K562 (cell line): ENCODE measurements at regions not wholly inside any gene's neighbourhood (a gene's known extent, or its start where the extent isn't known, plus 50 kb on each side); places are given as distances from the start of the nearest gene placed in this dataset.

Experiments
- ATAC-seq: fragments of 200-7000 bp; cut with Tn5 transposase; 3 replicates; pipeline ENCODE4 v1.9.1; 2020; ENCODE audit warnings: moderate library complexity
- BruUV-seq: library from RNA; stranded (reverse); fragments of 400-500 nt; replicated peaks from 2 replicates; lab custom pipeline; 2021; lab: Mats Ljungman, UMichigan
- CTCF ChIA-PET: fragments of 300-600 bp; formaldehyde crosslinking; extraction: SDS; loops from one replicate; lab custom pipeline; 2021; ENCODE audit warnings: low intra/inter-chr PET ratio; lab: Yijun Ruan, JAX
- POLR2A ChIA-PET: fragments of 300-600, 350-650 bp; sonication (Branson Sonifier 250); formaldehyde crosslinking; extraction: SDS; loops from one replicate; lab custom pipeline; 2021; ENCODE audit warnings: antibody characterized with exemption, inconsistent platforms; lab: Yijun Ruan, JAX
- DNase-seq, 4 experiments: peaks; one replicate each; pipeline versions ENCODE4 v3.0.0 to v3.0.0-alpha.2; 2011 to 2018; ENCODE audit warnings: low spot score in 3 of 4, mixed read lengths in 3 of 4; ENCODE audit errors: extremely low read depth in 1 of 4
- FAIRE-seq: peaks from 2 replicates; lab custom pipeline; 2011; peaks lifted over from hg19 to GRCh38; lab: Jason Lieb, UNC
- H2AFZ ChIP-seq: 2 replicates; pipeline ENCODE4 v1.6.0; 2011; ENCODE audit warnings: low read depth, low read length, control low read depth, inconsistent platforms
- H3K27ac ChIP-seq: fragments of 200-600 bp; 3 replicates; pipeline ENCODE4 v1.8.0; 2011; ENCODE audit warnings: low read depth, mild to moderate bottlenecking, control low read depth, inconsistent platforms, low read length, moderate library complexity, mixed read lengths; ENCODE audit errors: extremely low read depth
- H3K27me3 ChIP-seq, 2 experiments: fragments of 300-600 bp in 1 of 2; 2 replicates in 1 of 2; 3 replicates in 1 of 2; pipeline versions ENCODE4 v1.6.0 to v1.8.0; 2011; ENCODE audit warnings: inconsistent platforms in 2 of 2, low read length in 2 of 2, mild to moderate bottlenecking in 1 of 2, mixed read lengths in 1 of 2, moderate library complexity in 1 of 2; ENCODE audit not compliant: control insufficient read depth in 2 of 2, insufficient read depth in 2 of 2
- H3K36me3 ChIP-seq: fragments of 300-600 bp; 3 replicates; pipeline ENCODE4 v1.8.0; 2011; ENCODE audit warnings: mild to moderate bottlenecking, low read length, inconsistent platforms; ENCODE audit not compliant: control insufficient read depth, insufficient read depth
- H3K4me1 ChIP-seq, 2 experiments: fragments of 200-600 bp in 1 of 2; replicated peaks in 1 of 2; 2 replicates in 1 of 2; 3 replicates in 1 of 2; pipeline versions ENCODE4 v1.5.1 to v1.8.0; 2011; ENCODE audit warnings: inconsistent platforms in 2 of 2, low read length in 2 of 2, mild to moderate bottlenecking in 1 of 2, mixed read lengths in 1 of 2, moderate library complexity in 1 of 2; ENCODE audit not compliant: control insufficient read depth in 2 of 2, insufficient read depth in 2 of 2
- H3K4me2 ChIP-seq: 2 replicates; pipeline ENCODE4 v1.6.1; 2011; ENCODE audit warnings: low read length, control low read depth, inconsistent platforms, mixed read lengths; ENCODE audit not compliant: insufficient read depth
- H3K4me3 ChIP-seq: fragments of 200-600 bp; sonication (generic), shearing (Covaris generic); 2 replicates; pipeline ENCODE4 v1.5.1; 2016; ENCODE audit warnings: control low read depth, inconsistent platforms
- H3K79me2 ChIP-seq: fragments of 200-600 bp; 3 replicates; pipeline ENCODE4 v1.8.0; 2011; ENCODE audit warnings: low read length, inconsistent platforms; ENCODE audit not compliant: control insufficient read depth, insufficient read depth
- H3K9ac ChIP-seq, 2 experiments: 2 replicates each; pipeline versions ENCODE4 v1.6.0 to v1.6.1; 2011; ENCODE audit warnings: low read depth in 2 of 2, low read length in 2 of 2, control low read depth in 1 of 2, inconsistent platforms in 1 of 2, mild to moderate bottlenecking in 1 of 2, mixed read lengths in 1 of 2; ENCODE audit not compliant: insufficient read depth in 1 of 2
- H3K9me1 ChIP-seq: one replicate; pipeline ENCODE4 v1.6.0; 2011; ENCODE audit warnings: inconsistent platforms, mild to moderate bottlenecking, low read length, moderate library complexity; ENCODE audit not compliant: control insufficient read depth, insufficient read depth
- H3K9me3 ChIP-seq: replicated peaks from 2 replicates; pipeline ENCODE4 v1.5.1; 2011; ENCODE audit warnings: low read depth, low read length, inconsistent platforms; ENCODE audit not compliant: control insufficient read depth, insufficient read depth
- H4K20me1 ChIP-seq: replicated peaks from 2 replicates; pipeline ENCODE4 v1.6.1; 2011; ENCODE audit warnings: low read length, inconsistent platforms, mixed read lengths; ENCODE audit not compliant: control insufficient read depth, insufficient read depth
- CBX8 ChIP-seq: fragments of 200-600 bp; sonication (generic); IDR thresholded peaks from 2 replicates; pipeline ENCODE4 v1.6.1; 2012; ENCODE audit warnings: borderline replicate concordance, mixed run types, low read depth, mild to moderate bottlenecking, moderate library complexity, mixed read lengths, low read length, control low read depth, inconsistent platforms; ENCODE audit not compliant: poor library complexity, severe bottlenecking; ENCODE audit errors: extremely low read depth
- CHCHD3 ChIP-seq: fragments of 250-450 bp; sonication (Bioruptor Pico); IDR thresholded peaks from 2 replicates; pipeline ENCODE4 v2.1.2; 2022; ENCODE audit warnings: mild to moderate bottlenecking
- COPS2 ChIP-seq: fragments of 450-650 bp; conservative IDR thresholded peaks from 2 replicates; pipeline ENCODE4 v1.6.1; 2016; ENCODE audit warnings: mild to moderate bottlenecking, moderate library complexity
- MAFK ChIP-seq: IDR thresholded peaks from 2 replicates; pipeline ENCODE4 v1.6.1; 2011; ENCODE audit warnings: low read length, improper control_type of control experiment
- MTF1 ChIP-seq: fragments of 250-450 bp; sonication (Bioruptor Pico); IDR thresholded peaks from 2 replicates; pipeline ENCODE4 v1.9.0; 2021; ENCODE audit warnings: moderate library complexity, mild to moderate bottlenecking, inconsistent platforms, borderline replicate concordance
- RBFOX2 ChIP-seq: fragments of 200-400 bp; formaldehyde crosslinking; IDR thresholded peaks from 2 replicates; pipeline ENCODE4 v1.6.1; 2017; ENCODE audit warnings: low read depth, mild to moderate bottlenecking, low read length, moderate library complexity
- SLC30A9 ChIP-seq: fragments of 250-450 bp; sonication (Bioruptor Pico); IDR thresholded peaks from 2 replicates; pipeline ENCODE4 v1.8.0; 2022; ENCODE audit warnings: mild to moderate bottlenecking, moderate library complexity
- ZC3H4 ChIP-seq: sonication (generic); formaldehyde crosslinking; IDR thresholded peaks from 2 replicates; pipeline ENCODE4 v1.9.0; 2021; ENCODE audit warnings: missing genetic modification reagents, borderline replicate concordance
- ZNF133 ChIP-seq: fragments of 250-450 bp; sonication (Bioruptor Pico); IDR thresholded peaks from 2 replicates; pipeline ENCODE4 v1.4.0; 2020; ENCODE audit warnings: mild to moderate bottlenecking
- ZNF232 ChIP-seq: sonication (generic); formaldehyde crosslinking; IDR thresholded peaks from 2 replicates; pipeline ENCODE4 v1.8.0; 2022; ENCODE audit warnings: mild to moderate bottlenecking, missing genetic modification reagents
- WGBS: fragments of 100-300 bp; shearing (Covaris generic); methylation state at CpG from one replicate; pipeline ENCODE4 v1.1.6; 2016; ENCODE audit warnings: low coverage, mixed read lengths; ENCODE audit not compliant: insufficient coverage; ENCODE audit errors: missing lambda C conversion rate; 5-methylcytosine and 5-hydroxymethylcytosine counted together
- in situ Hi-C: fragments of 300-500 bp; cut with MboI; formaldehyde crosslinking; loops from 4 replicates; pipeline ENCODE4 v1.15.0; 2018; ENCODE audit warnings: inconsistent platforms, mixed read lengths
- intact Hi-C: fragments of 100-400 bp; cut with micrococcal nuclease; formaldehyde crosslinking; loops from 2 replicates; pipeline ENCODE4 v1.14.2; 2022
- TF ChIP-seq, protein P1 (sequence below): sonication (generic); formaldehyde crosslinking; IDR thresholded peaks from 2 replicates; pipeline ENCODE4 v1.9.0; 2022; ENCODE audit warnings: mild to moderate bottlenecking, missing genetic modification reagents

DNA sequence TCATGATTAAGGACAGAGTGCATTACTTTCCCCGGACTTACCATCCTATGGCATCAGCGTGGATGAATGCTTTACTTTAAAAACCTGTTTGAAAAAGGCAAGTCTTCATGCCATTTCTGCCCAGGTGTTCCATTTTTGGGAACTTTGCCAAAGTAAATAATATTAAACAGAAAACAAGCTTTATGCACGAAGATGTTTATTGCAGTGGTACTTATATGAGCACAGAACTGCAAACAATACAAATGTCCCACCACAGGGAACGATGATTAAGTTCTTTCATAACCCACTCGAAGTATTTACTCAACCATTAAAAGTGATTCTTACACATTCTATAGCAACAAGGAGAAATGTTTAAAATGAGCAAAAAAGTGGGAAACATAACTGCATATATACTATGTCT, 109.7 kb upstream of the GDF10 start:
- Histone ChIP-seq H3K4me1 (no peaks in the 10 kb centered on the region), H2AFZ (no peak overlapping the region), H4K20me1 (no peaks in the 10 kb centered on the region; the same call in 1 of the 2 replicates), H3K4me3 (no peak overlapping the region), H3K9me1 (no peaks in the 10 kb centered on the region), H3K36me3 (no peaks in the 10 kb centered on the region), H3K9ac (no peak overlapping the region), H3K27me3 (peaks cover 4 to 47% of the 10 kb centered on the region in 2 experiments; a peak in 3 of 5 replicates), H3K4me2 (no peak overlapping the region), H3K79me2 (no peaks in the 10 kb centered on the region), H3K9me3 (no peaks in the 10 kb centered on the region), H3K27ac (no peak overlapping the region)
- CTCF ChIA-PET: no interaction called here
- no peak for DNase-seq
- WGBS: 2% methylated on average over 5 of the region's 5 CpGs
- intact Hi-C loops (no loop called here), in situ Hi-C loops (no loop called here)
- no TSS peak for BruUV-seq
- TF ChIP-seq CHCHD3 (no peak), SLC30A9 (CRISPR knock-in tag) (no peak), ZNF232 (CRISPR knock-in tag) (no peak), ZC3H4 (no peak), MAFK (no peak), MTF1 (CRISPR knock-in tag) (no peak), RBFOX2 (no peak), ZNF133 (CRISPR knock-in tag) (no peak), CBX8 (no peak), COPS2 (no peak)
- TF ChIP-seq, protein P1, sequence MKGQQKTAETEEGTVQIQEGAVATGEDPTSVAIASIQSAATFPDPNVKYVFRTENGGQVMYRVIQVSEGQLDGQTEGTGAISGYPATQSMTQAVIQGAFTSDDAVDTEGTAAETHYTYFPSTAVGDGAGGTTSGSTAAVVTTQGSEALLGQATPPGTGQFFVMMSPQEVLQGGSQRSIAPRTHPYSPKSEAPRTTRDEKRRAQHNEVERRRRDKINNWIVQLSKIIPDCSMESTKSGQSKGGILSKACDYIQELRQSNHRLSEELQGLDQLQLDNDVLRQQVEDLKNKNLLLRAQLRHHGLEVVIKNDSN (CRISPR knock-in tag): no peak
- ATAC-seq: no peak
- POLR2A ChIA-PET: no interaction called here
- no peak for FAIRE-seq
